Activated T-helper 1 cell treated with Interleukin-2 at 50 U/mL for 16 hours (primary cell): ENCODE measurements at regions not wholly inside any gene's neighbourhood (a gene's known extent, or its start where the extent isn't known, plus 50 kb on each side); places are given as distances from the start of the nearest gene placed in this dataset.
"Not testable (repeated sequence)": the region's sequence is repeated elsewhere in the genome, so short reads cannot be mapped to it uniquely, and the experiment has no call there.

ENCODE experiments used
- DNase-seq: peaks from one replicate; pipeline ENCODE4 v3.0.0-alpha.2; 2020; ENCODE audit warnings: low read depth

- DNase-seq: not testable (repeated sequence)
Measured at GRCh38 chr15:22200417-22200816, 120.1 kb downstream of the OR4M2 start.

GRCh38 chr15:22201993-22202659 lies 121.8 kb downstream of the OR4M2 start:
- not testable (repeated sequence) for DNase-seq

GRCh38 chr15:22203208-22203607 lies 122.9 kb downstream of the OR4M2 start:
- not testable (repeated sequence) for DNase-seq

- DNase-seq: not testable (repeated sequence)
Measured at GRCh38 chr15:22209086-22209485, 128.8 kb downstream of the OR4M2 start.

GRCh38 chr15:22222596-22222995 lies 142.3 kb downstream of the OR4M2 start:
- not testable (repeated sequence) for DNase-seq

GRCh38 chr15:22224241-22224671 lies 143.9 kb downstream of the OR4M2 start:
- no peak for DNase-seq

- not testable (repeated sequence) for DNase-seq
Measured at GRCh38 chr15:22224961-22225360, 144.6 kb downstream of the OR4M2 start.

GRCh38 chr15:22226034-22226790 lies 145.9 kb downstream of the OR4M2 start:
- no peak for DNase-seq

GRCh38 chr15:22227411-22228100 lies 147.2 kb downstream of the OR4M2 start:
- DNase-seq: no peak

- no peak for DNase-seq
Measured at GRCh38 chr15:22228101-22228762, 147.9 kb downstream of the OR4M2 start.

- no peak for DNase-seq
Measured at GRCh38 chr15:22229990-22230819, 149.9 kb downstream of the OR4M2 start.

- no peak for DNase-seq
Measured at GRCh38 chr15:22231603-22232002, 151.3 kb downstream of the OR4M2 start.

GRCh38 chr15:22232675-22233074 lies 152.3 kb downstream of the OR4M2 start:
- DNase-seq: no peak

- DNase-seq: not testable (repeated sequence)
Measured at GRCh38 chr15:22235261-22235930, 155.1 kb downstream of the OR4M2 start.

- no peak for DNase-seq
Measured at GRCh38 chr15:22236469-22236868, 156.1 kb downstream of the OR4M2 start.

- no peak for DNase-seq
Measured at GRCh38 chr15:22237891-22238275, 157.6 kb downstream of the OR4M2 start.

GRCh38 chr15:22238276-22238958 lies 158.1 kb downstream of the OR4M2 start:
- DNase-seq: not testable (repeated sequence)

GRCh38 chr15:22238959-22239805 lies 158.9 kb downstream of the OR4M2 start:
- DNase-seq: not testable (repeated sequence)

GRCh38 chr15:22239806-22240180 lies 159.5 kb downstream of the OR4M2 start:
- DNase-seq: no peak
